Smooth muscle cell (in vitro differentiated cells): ENCODE measurements at regions not wholly inside any gene's neighbourhood (a gene's known extent, or its start where the extent isn't known, plus 50 kb on each side); places are given as distances from the start of the nearest gene placed in this dataset.

Experiments used
- DNase-seq: peaks from one replicate; lab custom pipeline; 2025; ENCODE audit not compliant: unreplicated experiment; lab: John Stamatoyannopoulos, UW
- H2AFZ ChIP-seq: fragments of 200-600 bp; sonication (generic); 2 replicates; pipeline ENCODE4 v1.6.0; 2016; ENCODE audit warnings: antibody characterized with exemption, low read depth, mild to moderate bottlenecking
- H3F3A ChIP-seq: fragments of 200-600 bp; sonication (generic); 2 replicates; pipeline ENCODE4 v1.6.0; 2017; ENCODE audit warnings: antibody characterized with exemption, low read depth
- H3K27ac ChIP-seq: fragments of 200-600 bp; sonication (generic); 2 replicates; pipeline ENCODE4 v1.5.1; 2016; ENCODE audit warnings: low read depth, mild to moderate bottlenecking
- H3K27me3 ChIP-seq: fragments of 200-600 bp; sonication (generic); 2 replicates; pipeline ENCODE4 v1.6.1; 2016; ENCODE audit warnings: low read depth, mild to moderate bottlenecking
- H3K36me3 ChIP-seq: fragments of 200-600 bp; sonication (generic); 2 replicates; pipeline ENCODE4 v1.5.1; 2016; ENCODE audit warnings: low read depth
- H3K4me1 ChIP-seq: fragments of 200-600 bp; sonication (generic); 2 replicates; pipeline ENCODE4 v1.5.1; 2016; ENCODE audit warnings: low read depth
- H3K4me2 ChIP-seq: fragments of 200-600 bp; sonication (generic); 2 replicates; pipeline ENCODE4 v1.6.0; 2016; ENCODE audit warnings: mild to moderate bottlenecking
- H3K4me3 ChIP-seq: fragments of 200-600 bp; sonication (generic); 2 replicates; pipeline ENCODE4 v1.5.1; 2016; ENCODE audit warnings: mild to moderate bottlenecking
- H3K79me2 ChIP-seq: fragments of 200-600 bp; sonication (generic); 2 replicates; pipeline ENCODE4 v1.6.0; 2016; ENCODE audit warnings: low read depth, mild to moderate bottlenecking
- H3K9ac ChIP-seq: fragments of 200-600 bp; sonication (generic); 2 replicates; pipeline ENCODE4 v1.6.0; 2016; ENCODE audit warnings: low read depth
- H3K9me3 ChIP-seq: fragments of 200-600 bp; sonication (generic); replicated peaks from 2 replicates; pipeline ENCODE4 v1.5.1; 2016; ENCODE audit warnings: low read depth
- H4K20me1 ChIP-seq: fragments of 200-600 bp; sonication (generic); 2 replicates; pipeline ENCODE4 v1.6.0; 2016; ENCODE audit warnings: low read depth
- CTCF ChIP-seq: fragments of 200-600 bp; sonication (generic); IDR thresholded peaks from 2 replicates; pipeline ENCODE4 v1.5.1; 2017; ENCODE audit warnings: borderline replicate concordance, mild to moderate bottlenecking, antibody characterized with exemption; ENCODE audit not compliant: insufficient read depth, poor library complexity, severe bottlenecking
- WGBS: methylation state at CpG from one replicate; pipeline ENCODE4 v1.1.7; 2016; ENCODE audit warnings: low lambda C conversion rate; 5-methylcytosine and 5-hydroxymethylcytosine counted together

GRCh38 chr2:125424266-125424785 lies 1231.6 kb upstream of the GYPC start:
- TF ChIP-seq CTCF, result no peak
- Histone ChIP-seq H3K4me2 (no peak overlapping the region), H3K27ac (no peak overlapping the region), H3K36me3 (no peaks in the 10 kb centered on the region), H3K4me1 (peaks cover 6% of the 10 kb centered on the region), H3F3A (no peaks in the 10 kb centered on the region), H3K9me3 (no peaks in the 10 kb centered on the region), H4K20me1 (no peaks in the 10 kb centered on the region), H3K79me2 (no peaks in the 10 kb centered on the region), H3K27me3 (no peaks in the 10 kb centered on the region), H3K4me3 (no peak overlapping the region), H3K9ac (no peak overlapping the region), H2AFZ (no peak overlapping the region)
- 81% methylated on average over 1 of the region's 1 CpG for WGBS
- no peak for DNase-seq

GRCh38 chr2:125427721-125428315 lies 1228.1 kb upstream of the GYPC start:
- no peak for TF ChIP-seq CTCF
- Histone ChIP-seq H3K36me3 (no peaks in the 10 kb centered on the region), H3K79me2 (no peaks in the 10 kb centered on the region), H3F3A (no peaks in the 10 kb centered on the region), H3K9ac (no peak overlapping the region), H4K20me1 (no peaks in the 10 kb centered on the region), H3K27me3 (no peaks in the 10 kb centered on the region), H3K4me2 (no peak overlapping the region), H3K4me3 (no peak overlapping the region), H3K9me3 (no peaks in the 10 kb centered on the region), H3K4me1 (peaks cover 6% of the 10 kb centered on the region), H2AFZ (no peak overlapping the region), H3K27ac (no peak overlapping the region)
- 82% methylated on average over 1 of the region's 1 CpG for WGBS
- DNase-seq, result no peak

- Histone ChIP-seq H3K79me2 (no peaks in the 10 kb centered on the region), H3K4me1 (no peaks in the 10 kb centered on the region), H4K20me1 (no peaks in the 10 kb centered on the region), H3F3A (no peaks in the 10 kb centered on the region), H2AFZ (no peak overlapping the region), H3K36me3 (no peaks in the 10 kb centered on the region), H3K4me3 (no peak overlapping the region), H3K27me3 (no peaks in the 10 kb centered on the region), H3K27ac (no peak overlapping the region), H3K4me2 (no peak overlapping the region), H3K9ac (no peak overlapping the region), H3K9me3 (no peaks in the 10 kb centered on the region)
- WGBS, result 91% methylated on average over 5 of the region's 5 CpGs
- no peak for TF ChIP-seq CTCF
- DNase-seq, result no peak
These were observed 1211.9 kb upstream of the GYPC start for GRCh38 chr2:125444106-125444505.

GRCh38 chr2:125445495-125445894 lies 1210.5 kb upstream of the GYPC start:
- H3K27ac ChIP-seq, result no peak overlapping the region
- H3K27me3 ChIP-seq, result no peaks in the 10 kb centered on the region
- no peak overlapping the region for H2AFZ ChIP-seq
- H3K36me3 ChIP-seq, result no peaks in the 10 kb centered on the region
- DNase-seq, result no peak
- no peaks in the 10 kb centered on the region for H3F3A ChIP-seq
- H4K20me1 ChIP-seq, result no peaks in the 10 kb centered on the region
- no peaks in the 10 kb centered on the region for H3K4me1 ChIP-seq
- no peaks in the 10 kb centered on the region for H3K9me3 ChIP-seq
- no peak for TF ChIP-seq CTCF
- no peak overlapping the region for H3K9ac ChIP-seq
- no peak overlapping the region for H3K4me2 ChIP-seq
- H3K4me3 ChIP-seq, result no peak overlapping the region
- no peaks in the 10 kb centered on the region for H3K79me2 ChIP-seq
